Smooth muscle cell (in vitro differentiated cells): ENCODE measurements at regions not wholly inside any gene's neighbourhood (a gene's known extent, or its start where the extent isn't known, plus 50 kb on each side); places are given as distances from the start of the nearest gene placed in this dataset.

Experiments used
- DNase-seq: peaks from one replicate; lab custom pipeline; 2025; ENCODE audit not compliant: unreplicated experiment; lab: John Stamatoyannopoulos, UW
- H2AFZ ChIP-seq: fragments of 200-600 bp; sonication (generic); 2 replicates; pipeline ENCODE4 v1.6.0; 2016; ENCODE audit warnings: antibody characterized with exemption, low read depth, mild to moderate bottlenecking
- H3F3A ChIP-seq: fragments of 200-600 bp; sonication (generic); 2 replicates; pipeline ENCODE4 v1.6.0; 2017; ENCODE audit warnings: antibody characterized with exemption, low read depth
- H3K27ac ChIP-seq: fragments of 200-600 bp; sonication (generic); 2 replicates; pipeline ENCODE4 v1.5.1; 2016; ENCODE audit warnings: low read depth, mild to moderate bottlenecking
- H3K27me3 ChIP-seq: fragments of 200-600 bp; sonication (generic); 2 replicates; pipeline ENCODE4 v1.6.1; 2016; ENCODE audit warnings: low read depth, mild to moderate bottlenecking
- H3K36me3 ChIP-seq: fragments of 200-600 bp; sonication (generic); 2 replicates; pipeline ENCODE4 v1.5.1; 2016; ENCODE audit warnings: low read depth
- H3K4me1 ChIP-seq: fragments of 200-600 bp; sonication (generic); 2 replicates; pipeline ENCODE4 v1.5.1; 2016; ENCODE audit warnings: low read depth
- H3K4me2 ChIP-seq: fragments of 200-600 bp; sonication (generic); 2 replicates; pipeline ENCODE4 v1.6.0; 2016; ENCODE audit warnings: mild to moderate bottlenecking
- H3K4me3 ChIP-seq: fragments of 200-600 bp; sonication (generic); 2 replicates; pipeline ENCODE4 v1.5.1; 2016; ENCODE audit warnings: mild to moderate bottlenecking
- H3K79me2 ChIP-seq: fragments of 200-600 bp; sonication (generic); 2 replicates; pipeline ENCODE4 v1.6.0; 2016; ENCODE audit warnings: low read depth, mild to moderate bottlenecking
- H3K9ac ChIP-seq: fragments of 200-600 bp; sonication (generic); 2 replicates; pipeline ENCODE4 v1.6.0; 2016; ENCODE audit warnings: low read depth
- H3K9me3 ChIP-seq: fragments of 200-600 bp; sonication (generic); replicated peaks from 2 replicates; pipeline ENCODE4 v1.5.1; 2016; ENCODE audit warnings: low read depth
- H4K20me1 ChIP-seq: fragments of 200-600 bp; sonication (generic); 2 replicates; pipeline ENCODE4 v1.6.0; 2016; ENCODE audit warnings: low read depth
- CTCF ChIP-seq: fragments of 200-600 bp; sonication (generic); IDR thresholded peaks from 2 replicates; pipeline ENCODE4 v1.5.1; 2017; ENCODE audit warnings: borderline replicate concordance, mild to moderate bottlenecking, antibody characterized with exemption; ENCODE audit not compliant: insufficient read depth, poor library complexity, severe bottlenecking
- WGBS: methylation state at CpG from one replicate; pipeline ENCODE4 v1.1.7; 2016; ENCODE audit warnings: low lambda C conversion rate; 5-methylcytosine and 5-hydroxymethylcytosine counted together

GRCh38 chr7:155145477-155146255 is 75.5 kb downstream of the HTR5A start:
- Histone ChIP-seq H3K4me2 (no peak overlapping the region), H3F3A (no peaks in the 10 kb centered on the region), H3K27ac (no peak overlapping the region), H3K4me1 (no peaks in the 10 kb centered on the region), H3K4me3 (no peak overlapping the region), H3K27me3 (no peaks in the 10 kb centered on the region), H3K9ac (no peak overlapping the region), H2AFZ (no peak overlapping the region), H3K36me3 (no peaks in the 10 kb centered on the region), H4K20me1 (no peaks in the 10 kb centered on the region), H3K79me2 (no peaks in the 10 kb centered on the region), H3K9me3 (no peaks in the 10 kb centered on the region)
- WGBS, result 77% methylated on average over 9 of the region's 9 CpGs
- DNase-seq, result no peak
- no peak for TF ChIP-seq CTCF

DNA sequence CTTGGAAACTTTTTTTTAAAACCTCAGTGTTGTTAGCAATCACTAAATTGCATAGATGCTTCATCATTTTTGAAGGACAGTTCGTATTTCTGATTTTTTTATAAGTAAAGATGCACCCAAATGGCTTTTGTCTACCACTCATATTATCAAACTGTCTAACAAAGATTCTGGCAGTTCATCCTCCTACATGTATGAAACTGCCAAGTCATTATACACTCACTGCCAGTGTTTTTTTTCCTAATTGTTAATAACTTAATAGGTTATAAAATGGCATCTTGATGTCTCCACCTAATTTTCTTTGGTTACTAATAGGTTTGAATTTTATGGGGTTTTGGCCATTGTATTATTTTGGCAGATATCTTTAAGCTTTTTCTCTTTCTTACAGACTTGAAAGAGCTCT is 77.0 kb downstream of the HTR5A start:
- H3K9me3 ChIP-seq, result no peaks in the 10 kb centered on the region
- TF ChIP-seq CTCF, result no peak
- H3K4me1 ChIP-seq, result no peaks in the 10 kb centered on the region
- no peaks in the 10 kb centered on the region for H3F3A ChIP-seq
- H4K20me1 ChIP-seq, result no peaks in the 10 kb centered on the region
- no peaks in the 10 kb centered on the region for H3K79me2 ChIP-seq
- no peak overlapping the region for H2AFZ ChIP-seq
- no peak overlapping the region for H3K4me2 ChIP-seq
- H3K36me3 ChIP-seq, result no peaks in the 10 kb centered on the region
- H3K27me3 ChIP-seq, result no peaks in the 10 kb centered on the region
- no peak overlapping the region for H3K27ac ChIP-seq
- no peak overlapping the region for H3K4me3 ChIP-seq
- no peak overlapping the region for H3K9ac ChIP-seq
- DNase-seq, result no peak
- WGBS, result 71% methylated on average over 1 of the region's 1 CpG

GRCh38 chr7:155147624-155148023 is 77.5 kb downstream of the HTR5A start:
- H3K27me3 ChIP-seq, result no peaks in the 10 kb centered on the region
- no peaks in the 10 kb centered on the region for H3K36me3 ChIP-seq
- no peaks in the 10 kb centered on the region for H4K20me1 ChIP-seq
- no peaks in the 10 kb centered on the region for H3F3A ChIP-seq
- no peak for DNase-seq
- no peak overlapping the region for H3K4me3 ChIP-seq
- 64% methylated on average over 2 of the region's 2 CpGs for WGBS
- no peaks in the 10 kb centered on the region for H3K4me1 ChIP-seq
- H3K9me3 ChIP-seq, result no peaks in the 10 kb centered on the region
- H2AFZ ChIP-seq, result no peak overlapping the region
- no peaks in the 10 kb centered on the region for H3K79me2 ChIP-seq
- H3K4me2 ChIP-seq, result no peak overlapping the region
- no peak for TF ChIP-seq CTCF
- no peak overlapping the region for H3K27ac ChIP-seq
- no peak overlapping the region for H3K9ac ChIP-seq

DNA sequence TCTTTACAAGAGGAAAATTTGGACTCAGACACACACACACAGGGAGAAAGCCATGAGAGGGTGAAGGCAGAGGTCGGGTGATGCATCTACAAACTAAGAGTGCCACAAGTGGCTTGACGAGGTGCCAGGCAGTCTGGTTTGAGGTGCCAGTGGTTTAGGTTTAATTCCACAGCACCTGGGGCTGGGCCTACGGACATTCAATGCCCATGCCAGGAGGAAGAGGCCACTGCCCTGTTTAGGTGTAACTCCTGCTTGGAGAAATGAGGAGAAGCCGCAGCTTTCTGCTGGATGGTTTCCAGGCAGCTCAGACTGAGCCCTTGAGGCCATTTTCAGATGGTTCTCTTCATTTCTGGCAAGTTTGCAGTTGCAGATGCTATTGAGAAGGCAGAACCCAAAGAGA is 83.6 kb downstream of the HTR5A start:
- Histone ChIP-seq H3K79me2 (no peaks in the 10 kb centered on the region), H3K27ac (no peak overlapping the region), H3F3A (no peaks in the 10 kb centered on the region), H3K36me3 (no peaks in the 10 kb centered on the region), H3K9me3 (no peaks in the 10 kb centered on the region), H3K4me2 (no peak overlapping the region), H3K27me3 (no peaks in the 10 kb centered on the region), H2AFZ (no peak overlapping the region), H3K4me3 (no peak overlapping the region), H4K20me1 (no peaks in the 10 kb centered on the region), H3K9ac (no peak overlapping the region), H3K4me1 (no peaks in the 10 kb centered on the region)
- TF ChIP-seq CTCF, result no peak
- 69% methylated on average over 4 of the region's 4 CpGs for WGBS
- DNase-seq, result no peak
